Left kidney (tissue), 1 donor: ENCODE measurements at regions not wholly inside any gene's neighbourhood (a gene's known extent, or its start where the extent isn't known, plus 50 kb on each side); places are given as distances from the start of the nearest gene placed in this dataset.

ENCODE experiments used
- DNase-seq: peaks from one replicate; pipeline ENCODE4 v3.0.0-alpha.2; 2013

GRCh38 chr6:156564127-156564806 is 212.9 kb upstream of the ARID1B start:
- peak; percentile 70 for DNase-seq

DNA sequence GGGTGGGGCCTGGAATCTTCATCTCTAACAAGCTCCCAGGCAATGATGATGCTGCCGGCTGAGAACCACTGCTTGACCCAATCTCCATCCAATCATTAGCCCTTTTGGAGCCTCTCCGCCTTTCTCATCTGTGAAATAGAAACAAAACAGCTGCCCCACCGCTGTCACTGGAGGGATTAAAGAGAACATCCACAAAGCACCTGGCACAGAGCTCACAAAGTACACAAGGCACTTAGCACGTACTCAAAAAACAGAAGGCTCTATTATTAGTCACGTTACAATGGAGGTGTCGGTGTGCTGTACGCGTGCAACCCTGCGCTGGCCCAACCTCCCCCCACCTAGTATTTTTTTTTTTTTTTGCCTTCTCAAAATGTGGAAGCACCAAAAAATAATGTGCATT is 213.5 kb upstream of the ARID1B start:
- DNase-seq = no peak

DNA sequence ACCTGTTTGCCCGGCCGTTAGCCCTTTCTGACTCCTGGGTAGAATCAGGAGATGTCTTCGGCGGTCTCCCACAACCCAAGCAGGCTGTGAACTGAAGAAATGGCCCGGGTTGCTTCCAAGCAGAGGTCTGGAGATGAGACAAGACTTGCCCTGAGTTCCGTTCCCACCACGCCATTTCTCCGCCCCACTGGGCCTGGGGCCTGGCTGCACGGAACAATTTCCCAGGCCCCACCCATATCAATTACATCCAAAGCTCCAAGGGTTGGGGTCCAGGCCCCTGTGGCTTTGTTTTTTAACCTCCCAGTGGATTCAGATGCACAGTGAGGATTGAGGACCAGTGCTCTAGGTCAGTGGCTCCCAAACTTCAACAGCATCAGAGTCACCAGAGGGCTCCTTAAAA is 214.5 kb upstream of the ARID1B start:
- DNase-seq = no peak

DNA sequence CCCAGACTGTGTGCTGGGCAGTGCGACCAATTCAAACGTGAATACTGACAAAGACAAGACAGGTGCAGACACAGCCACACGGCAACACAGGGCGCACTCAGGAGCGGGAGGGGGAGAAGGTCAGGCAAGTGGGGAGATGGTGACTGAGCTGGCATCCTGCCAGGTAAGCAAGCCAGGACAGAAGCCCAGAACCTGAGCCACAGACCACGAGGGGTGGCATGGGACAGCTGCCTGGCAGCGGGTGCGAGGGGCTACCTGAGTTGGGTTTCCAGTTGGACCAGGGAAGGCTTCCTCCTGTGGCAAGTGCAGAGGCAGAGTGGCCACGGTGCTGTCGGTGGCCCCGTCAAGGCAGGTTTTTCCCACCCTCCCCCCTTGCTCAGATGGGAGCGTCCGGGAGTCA is 215.2 kb upstream of the ARID1B start:
- no peak for DNase-seq

DNA sequence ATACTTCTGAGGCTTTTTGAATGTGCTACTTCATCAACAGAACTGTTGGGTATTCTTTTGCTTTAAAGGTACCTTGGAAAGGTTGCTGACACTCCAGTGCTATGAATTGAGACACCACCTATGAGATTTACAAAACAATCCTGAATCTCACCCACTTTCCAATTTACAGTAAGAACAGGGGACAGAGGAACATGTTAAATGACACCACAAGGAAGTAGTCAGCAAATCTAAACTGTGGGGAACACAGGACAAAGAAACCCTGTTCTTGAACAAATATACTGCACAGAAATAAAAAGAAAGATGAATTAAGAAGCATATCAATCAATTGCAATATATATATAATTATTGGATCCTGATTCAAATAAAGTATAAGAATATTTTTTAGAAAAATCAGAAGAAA is 216.7 kb upstream of the ARID1B start:
- DNase-seq = no peak

DNA sequence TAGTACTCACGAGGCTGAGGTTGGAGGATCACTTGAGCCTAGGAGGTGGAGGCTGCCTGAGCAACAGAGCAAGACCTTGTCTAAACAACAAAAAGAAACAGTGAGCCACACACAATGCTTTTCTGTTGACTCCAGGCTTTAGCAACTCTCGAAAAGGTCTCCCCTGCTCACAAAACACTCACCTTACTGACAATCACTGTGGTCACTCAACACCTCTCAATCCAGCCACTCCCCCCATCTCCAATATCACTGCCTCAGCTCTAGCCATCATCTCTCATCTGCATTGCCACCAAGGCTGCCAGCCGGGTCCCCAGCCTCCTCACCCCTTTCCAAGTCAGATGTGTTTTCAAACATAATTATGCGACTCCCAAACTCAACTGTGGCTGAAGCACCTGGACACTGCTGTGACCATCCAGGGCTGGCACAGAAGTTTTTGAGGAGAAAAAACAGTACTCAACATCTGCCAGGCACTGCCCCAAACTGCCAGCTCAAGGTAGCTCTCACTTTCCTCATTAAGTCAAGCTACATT is 218.0 kb upstream of the ARID1B start:
- peak; percentile 63 for DNase-seq

- DNase-seq = no peak
Observed at GRCh38 chr6:156557911-156558259, 219.3 kb upstream of the ARID1B start.

DNA sequence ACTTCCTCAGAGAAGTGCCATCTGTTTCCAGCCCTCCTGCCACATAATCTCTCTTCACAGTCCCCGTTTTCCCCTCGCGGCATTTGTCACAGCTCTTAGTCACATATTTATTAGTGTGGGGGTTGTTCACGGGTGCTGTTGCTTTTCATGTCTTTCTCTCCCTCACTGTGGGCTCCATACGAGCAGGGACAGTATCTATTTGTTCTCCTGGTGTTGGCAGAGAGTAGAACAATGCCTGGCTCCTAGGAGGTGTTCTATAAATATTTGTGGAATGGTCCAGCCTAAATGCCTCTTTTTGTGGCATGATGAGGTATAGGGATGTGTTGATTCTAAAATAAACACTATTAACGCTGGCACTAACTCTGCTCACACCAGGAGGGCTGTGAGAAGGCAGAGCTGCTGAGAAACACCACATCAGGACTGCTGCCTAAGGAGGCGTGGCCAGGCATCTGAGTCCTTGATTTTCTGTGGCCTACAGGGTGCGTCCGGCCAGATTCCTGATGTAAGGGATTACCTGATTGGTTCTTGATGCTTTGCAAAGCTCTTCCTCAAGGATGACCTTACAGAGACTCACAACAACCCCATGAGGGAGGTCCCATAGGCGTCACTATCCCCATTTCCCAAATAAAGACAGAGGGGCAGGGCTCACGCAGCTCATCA is 219.8 kb upstream of the ARID1B start:
- DNase-seq = no peak

DNA sequence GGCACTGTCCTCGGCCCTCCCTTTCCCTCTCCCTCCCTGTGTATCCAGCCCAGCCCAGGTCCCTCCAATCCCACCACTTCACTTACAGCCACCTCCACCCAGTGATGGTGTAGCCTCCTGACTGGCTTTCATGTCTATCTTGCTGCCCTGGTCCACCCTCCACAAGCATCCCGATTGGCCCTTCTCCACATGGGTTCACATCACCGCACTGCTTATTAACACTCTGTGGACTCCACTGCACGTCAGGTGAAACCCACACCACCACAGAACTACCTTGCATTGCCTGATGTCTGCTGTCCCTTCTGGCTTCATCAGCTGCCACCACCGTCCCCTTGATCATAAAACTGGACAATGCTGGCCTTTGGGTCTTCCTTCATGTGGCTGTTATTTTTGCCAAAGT is 220.4 kb upstream of the ARID1B start:
- DNase-seq = no peak

GRCh38 chr6:156555116-156555515 is 222.1 kb upstream of the ARID1B start:
- DNase-seq = no peak

DNA sequence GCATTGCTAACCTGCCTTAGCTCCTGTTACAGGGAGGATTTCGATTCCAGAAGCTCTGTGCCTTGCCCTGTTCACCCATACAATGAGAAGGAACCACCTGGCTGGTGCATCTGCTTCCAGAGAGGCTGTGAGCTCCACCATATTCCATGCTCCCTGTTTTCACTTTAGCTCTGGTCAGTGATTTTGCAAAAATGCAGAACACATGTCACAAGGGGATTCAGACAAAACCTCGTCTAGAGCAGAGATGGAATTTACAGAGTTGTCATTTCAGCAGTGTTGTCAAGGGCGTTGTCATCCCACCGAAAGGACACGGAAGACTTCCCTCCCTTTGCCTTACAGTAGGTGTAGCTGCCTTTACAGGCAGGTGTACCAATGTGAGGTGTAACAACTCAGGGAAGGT is 223.0 kb upstream of the ARID1B start:
- DNase-seq = no peak

- DNase-seq = no peak
Observed at GRCh38 chr6:156552849-156553248, 224.3 kb upstream of the ARID1B start.

DNA sequence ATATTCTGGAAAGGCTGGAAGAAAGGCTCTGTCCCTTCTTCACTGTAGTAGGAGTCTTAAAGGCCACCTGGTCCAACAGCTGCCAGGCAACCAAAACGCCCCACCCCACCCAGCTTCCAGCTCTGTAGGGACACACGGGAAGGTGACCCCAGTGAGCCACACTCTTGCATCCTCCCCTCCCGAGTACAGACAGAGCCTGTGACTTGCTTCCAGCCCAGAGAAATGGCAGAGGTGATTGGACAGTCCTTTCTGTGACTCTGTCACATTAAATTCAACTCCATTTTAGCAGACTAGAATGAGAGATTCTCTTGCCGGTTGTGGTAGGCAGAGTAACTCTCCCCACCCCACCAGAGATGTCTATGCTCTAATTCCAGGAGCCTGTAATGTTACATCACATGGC is 226.2 kb upstream of the ARID1B start:
- DNase-seq = no peak

- no peak for DNase-seq
Observed at GRCh38 chr6:156545931-156546330, 231.2 kb upstream of the ARID1B start.

DNA sequence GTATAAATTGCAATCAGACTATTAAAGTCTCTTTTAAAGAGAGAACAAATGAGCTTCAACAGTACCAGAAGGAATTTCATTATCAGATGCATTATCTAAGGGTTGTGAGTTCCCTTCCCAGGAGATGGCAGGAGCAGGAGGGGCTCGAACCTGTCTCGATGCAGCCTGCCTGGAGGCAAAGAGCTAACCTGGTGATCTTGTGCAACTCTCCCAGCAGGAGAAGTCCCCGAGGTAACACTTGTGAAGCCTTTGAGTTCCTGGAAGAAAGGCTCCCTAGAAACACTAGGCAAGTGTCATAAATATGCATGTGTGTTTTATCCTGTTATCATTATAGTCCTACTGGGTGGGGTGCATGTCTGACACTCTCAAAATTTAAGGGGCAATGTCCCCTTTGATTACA is 232.2 kb upstream of the ARID1B start:
- DNase-seq = no peak

DNA sequence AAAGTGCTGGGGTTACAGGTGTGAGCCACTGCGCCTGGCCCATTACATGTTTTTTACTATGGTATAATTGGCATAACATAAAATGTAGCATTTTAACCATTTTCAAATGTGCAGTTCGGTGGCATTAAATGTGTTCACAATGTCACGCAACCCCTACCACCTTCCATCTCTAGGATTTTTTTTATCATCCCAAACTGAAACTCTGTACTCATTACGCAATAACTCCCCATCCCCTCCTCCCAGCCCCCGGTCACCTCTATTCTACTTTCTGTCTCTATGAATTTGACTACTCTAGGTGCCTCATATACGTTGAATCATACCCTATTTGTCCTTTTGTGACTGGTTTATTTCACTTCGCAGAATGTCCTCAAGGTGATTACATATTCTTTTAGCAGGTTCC is 233.1 kb upstream of the ARID1B start:
- no peak for DNase-seq

DNA sequence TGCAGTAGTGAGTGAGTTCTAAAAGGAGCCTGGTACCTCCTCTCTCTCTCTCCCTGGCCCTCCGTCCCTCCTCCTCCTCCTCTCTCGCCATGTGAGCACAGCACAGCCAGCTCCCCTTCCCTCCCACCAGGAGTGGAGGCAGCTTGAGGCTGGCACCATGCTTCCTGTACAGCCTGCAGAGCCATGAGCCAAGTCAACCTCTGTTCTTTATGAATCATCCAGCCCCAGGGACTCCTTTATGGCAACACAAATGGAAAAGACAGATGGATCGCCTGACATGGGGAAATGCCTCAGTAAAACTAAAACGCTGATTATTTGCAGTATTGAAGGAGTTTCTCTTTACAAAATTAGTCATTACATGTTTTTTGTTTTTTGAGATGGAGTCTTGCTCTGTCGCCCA is 233.7 kb upstream of the ARID1B start:
- no peak for DNase-seq

DNA sequence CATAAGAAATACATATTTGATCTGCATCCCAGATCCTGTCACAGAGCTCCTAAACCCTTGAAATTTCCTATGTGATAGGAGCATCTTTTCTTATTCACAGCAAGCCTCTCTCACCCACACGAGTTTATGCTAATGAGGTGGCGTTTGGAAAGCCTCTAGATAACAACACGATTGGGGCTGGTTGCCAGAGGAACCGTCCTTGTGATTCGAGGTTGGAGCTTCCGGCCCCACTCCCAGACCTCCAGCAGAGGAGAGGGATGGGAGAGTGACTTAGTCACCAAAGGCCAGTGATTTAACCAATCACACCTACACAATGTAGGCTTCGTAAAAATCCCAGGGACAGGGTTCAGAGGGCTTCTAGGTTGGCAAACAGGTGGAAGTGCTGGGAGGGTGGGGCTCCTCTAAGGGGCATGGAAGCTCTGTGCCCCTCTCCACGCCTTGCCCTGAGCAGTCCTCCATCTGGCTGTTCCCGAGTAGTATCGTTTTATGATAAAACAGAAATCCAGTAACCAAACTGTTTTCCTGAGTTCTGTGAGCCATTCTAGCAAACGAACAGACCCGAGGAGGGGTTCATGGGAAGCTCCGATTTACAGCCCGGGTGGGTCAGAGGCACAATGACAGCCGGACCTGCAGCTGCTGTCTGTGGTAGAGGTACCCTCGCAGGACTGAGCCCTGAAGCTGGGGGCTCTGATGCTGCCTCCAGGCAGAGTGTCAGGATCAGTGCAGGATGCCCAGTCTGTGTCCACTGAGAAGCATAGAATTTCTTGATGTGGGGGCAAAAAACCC is 238.1 kb upstream of the ARID1B start:
- DNase-seq = no peak

DNA sequence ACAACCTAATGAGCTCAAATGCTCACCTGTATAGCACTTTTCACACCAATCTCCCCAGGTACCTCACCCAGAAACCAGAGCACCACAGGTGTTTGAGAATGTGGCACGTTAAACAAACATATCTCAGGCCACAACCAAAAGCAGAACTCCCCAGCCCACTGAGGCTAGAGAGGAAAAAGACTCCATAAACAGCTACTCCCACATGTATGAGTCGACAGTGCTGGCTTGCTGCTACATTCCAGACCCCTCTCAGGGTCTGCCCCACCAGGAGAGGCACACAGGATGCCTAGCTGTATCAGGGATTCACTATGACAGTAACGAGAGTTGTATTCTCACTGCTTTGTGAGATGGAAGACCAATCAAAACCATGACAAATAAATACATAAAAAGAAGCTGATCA is 242.6 kb upstream of the ARID1B start:
- DNase-seq = no peak

DNA sequence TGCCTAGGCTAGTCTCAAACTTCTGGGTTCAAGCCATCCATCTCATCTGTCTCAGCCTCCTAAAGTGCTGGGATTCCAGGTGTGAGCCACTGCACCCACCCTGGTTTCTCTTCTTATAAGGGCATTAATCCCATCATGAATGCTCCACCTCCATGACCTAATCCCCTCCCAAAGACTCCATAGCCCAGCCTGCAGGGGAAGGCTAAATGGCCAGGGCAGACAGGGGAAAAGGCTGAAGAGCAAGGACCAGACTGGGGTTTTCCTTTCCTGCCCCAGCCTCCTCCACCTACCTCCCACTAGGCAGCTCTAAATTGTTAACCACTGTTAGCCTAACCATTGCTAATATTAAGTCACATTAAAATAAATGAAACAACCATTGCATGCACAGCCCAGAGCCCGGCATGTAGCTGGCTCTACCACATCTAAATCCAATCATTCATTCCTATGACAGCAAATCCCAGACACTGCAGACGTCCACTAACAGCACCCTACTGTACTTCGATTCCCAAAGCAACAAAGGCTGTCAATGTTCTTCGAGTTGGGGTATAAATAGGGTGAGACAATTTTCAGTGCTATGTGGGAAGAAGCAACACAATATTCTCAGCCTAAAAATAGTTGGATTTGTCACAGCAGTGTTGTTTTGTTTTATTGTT is 243.2 kb upstream of the ARID1B start:
- DNase-seq = no peak

DNA sequence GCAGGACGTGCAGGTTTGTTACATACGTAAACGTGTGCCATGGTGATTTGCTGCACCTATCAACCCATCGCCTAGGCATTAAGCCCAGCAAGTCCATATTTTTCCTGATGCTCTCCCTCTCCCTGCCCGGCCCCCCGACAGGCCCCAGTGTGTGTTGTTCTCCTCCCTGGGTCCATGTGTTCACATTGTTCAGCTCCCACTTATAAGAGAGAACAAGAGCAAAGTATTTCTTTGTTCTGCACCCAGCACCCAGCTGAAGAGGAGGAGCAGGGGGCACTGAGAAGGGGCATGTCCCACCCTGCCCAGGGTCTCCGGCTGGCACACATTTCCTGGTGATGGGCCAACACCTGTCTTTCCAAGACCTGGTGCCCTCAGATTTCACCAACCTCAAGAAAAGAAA is 251.1 kb upstream of the ARID1B start:
- DNase-seq = no peak

DNA sequence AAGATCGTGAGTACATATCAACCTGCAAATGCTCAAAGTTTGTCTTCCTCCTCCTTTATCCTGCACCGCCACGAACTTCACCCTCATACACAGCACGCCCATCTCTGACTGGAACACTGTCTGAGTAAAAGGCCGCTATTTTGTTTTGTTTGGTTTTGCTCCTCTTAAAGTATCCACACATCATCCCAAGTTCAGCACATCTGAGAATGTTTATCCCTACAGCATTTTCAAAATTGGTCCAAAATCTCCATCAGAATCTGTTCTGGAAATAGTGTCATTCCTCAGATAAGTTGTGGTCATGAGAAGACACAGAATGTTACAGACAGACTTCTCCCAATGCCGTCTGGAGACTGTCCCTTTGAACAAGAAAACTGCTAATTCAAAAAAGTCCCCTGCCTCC is 251.6 kb upstream of the ARID1B start:
- no peak for DNase-seq

DNA sequence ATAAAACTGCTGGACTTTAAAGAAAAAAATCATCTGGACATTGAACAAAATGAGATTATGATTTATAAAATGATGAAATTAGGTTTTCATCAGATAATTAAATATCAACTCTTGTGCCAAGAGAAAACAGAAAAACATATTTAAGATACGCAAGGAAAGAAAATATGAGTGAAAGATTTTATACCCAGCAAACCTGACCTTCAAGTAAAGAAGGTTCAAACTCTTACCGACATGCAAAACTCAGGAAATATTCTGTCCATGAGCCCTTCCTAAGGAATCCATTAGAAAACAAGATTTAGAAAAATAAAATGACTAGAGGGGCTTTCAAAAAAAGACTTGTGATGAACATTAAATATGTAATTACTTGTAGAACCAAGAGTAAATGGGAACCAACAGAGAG is 257.2 kb upstream of the ARID1B start:
- no peak for DNase-seq
